HG02798 (cell line): ENCODE measurements at regions not wholly inside any gene's neighbourhood (a gene's known extent, or its start where the extent isn't known, plus 50 kb on each side); places are given as distances from the start of the nearest gene placed in this dataset.

Experiments used
- ATAC-seq: cut with Tn5 transposase; IDR thresholded peaks from one replicate; pipeline ENCODE4 v1.9.1; 2021; ENCODE audit warnings: mild to moderate bottlenecking; ENCODE audit not compliant: unreplicated experiment, poor library complexity

DNA sequence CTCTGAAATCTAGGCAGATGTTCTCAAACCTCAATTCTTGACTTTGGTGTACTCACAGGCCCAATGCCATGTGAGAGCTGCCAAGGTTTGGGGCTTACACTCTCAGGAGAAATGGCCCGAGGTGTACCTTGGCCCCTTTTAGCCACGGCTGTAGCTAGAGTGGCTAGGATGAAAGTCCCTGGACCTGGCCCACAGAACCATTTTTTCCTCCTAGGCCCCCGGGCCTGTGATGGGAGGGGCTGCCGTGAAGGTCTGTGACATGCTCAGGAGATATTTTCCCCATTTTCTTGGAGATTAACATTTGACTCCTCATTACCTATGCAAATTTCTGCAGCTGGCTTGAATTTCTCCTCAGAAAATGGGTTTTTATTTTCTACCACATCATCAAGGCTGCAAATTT, 1296.5 kb downstream of the MAT2B start:
- ATAC-seq, result no peak

- peak; percentile 89 for ATAC-seq
These were observed 1304.4 kb downstream of the MAT2B start for GRCh38 chr5:164809821-164810220.

DNA sequence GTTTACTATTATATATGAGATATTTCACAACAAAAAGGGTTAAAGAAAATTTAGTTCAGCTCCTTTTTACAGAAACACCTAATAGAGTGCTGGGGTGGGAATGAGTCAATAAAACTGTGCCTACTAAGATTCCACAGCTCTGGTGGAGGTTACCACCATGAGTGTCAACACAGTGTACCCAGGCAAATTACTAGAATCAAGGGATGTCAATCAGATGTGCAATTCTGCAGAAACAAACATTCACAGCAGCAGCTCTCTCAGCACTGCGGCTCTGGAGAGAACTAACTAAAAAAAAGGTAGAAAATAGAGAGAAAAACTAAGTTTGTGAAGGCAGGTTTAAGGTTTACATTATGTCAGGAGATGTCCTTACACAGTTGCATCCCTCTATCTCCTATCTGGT, 1313.0 kb downstream of the MAT2B start:
- ATAC-seq, result no peak

DNA sequence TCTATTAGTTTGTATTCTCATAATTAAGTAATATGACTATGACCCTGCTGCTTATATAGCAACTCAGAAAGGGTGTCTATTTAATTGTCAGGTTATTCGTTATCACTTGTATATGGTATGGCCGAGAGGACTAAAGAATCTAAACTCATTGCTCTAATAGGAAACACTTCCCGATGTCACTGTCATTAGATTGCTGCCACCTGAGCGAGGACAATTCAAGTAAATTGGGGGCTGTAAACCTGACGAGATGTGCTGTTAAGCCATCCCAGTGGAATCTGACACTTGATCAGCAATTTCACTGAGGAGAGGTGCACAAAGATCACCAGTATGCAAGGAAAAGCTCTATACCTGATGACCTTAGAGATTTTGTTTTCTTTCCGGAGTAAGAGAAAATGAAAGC, 1319.3 kb downstream of the MAT2B start:
- no peak for ATAC-seq

GRCh38 chr5:164832516-164832915, 1327.1 kb downstream of the MAT2B start:
- ATAC-seq, result no peak

GRCh38 chr5:164844348-164844747, 1338.9 kb downstream of the MAT2B start:
- ATAC-seq, result no peak

DNA sequence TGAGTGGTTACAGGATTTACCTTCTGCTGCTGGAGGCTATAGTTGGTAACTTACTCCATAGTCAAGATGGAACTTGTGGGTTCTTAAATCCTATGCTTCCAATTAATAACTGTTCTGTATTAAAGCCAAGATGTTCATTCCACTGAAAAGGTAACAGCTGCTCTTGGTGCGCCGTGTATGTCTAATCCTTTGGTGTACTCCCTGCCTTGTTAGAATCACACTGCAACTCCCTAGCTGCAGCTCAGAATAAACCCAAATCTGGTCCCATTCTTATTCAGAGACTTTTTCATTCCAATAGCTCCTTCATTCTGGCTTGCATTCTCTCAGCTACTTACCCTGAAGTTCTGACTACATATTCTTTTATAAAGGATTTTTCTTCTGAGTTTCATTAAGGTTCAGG, 1355.5 kb downstream of the MAT2B start:
- ATAC-seq, result no peak

- ATAC-seq, result no peak
These were observed 1356.2 kb downstream of the MAT2B start for GRCh38 chr5:164861610-164862009.

DNA sequence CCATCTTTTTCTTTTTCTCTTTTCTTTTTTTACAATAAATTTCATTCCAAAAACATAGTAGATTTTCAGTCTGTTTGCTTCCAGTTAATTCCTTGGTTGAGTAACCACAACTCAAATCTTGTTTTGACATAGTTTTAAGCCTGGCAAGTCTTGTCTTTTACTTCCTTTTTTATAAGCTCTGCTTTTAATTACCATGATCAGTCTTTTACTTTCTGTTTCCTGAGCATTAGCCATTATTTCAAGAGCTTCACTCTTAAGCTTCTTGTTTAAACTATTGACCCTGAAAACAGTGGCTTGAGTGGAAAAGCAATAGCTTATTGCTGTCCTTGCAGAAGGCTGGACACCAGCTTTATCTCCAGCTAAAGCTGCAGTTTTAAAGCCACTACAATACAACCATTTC, 1363.3 kb downstream of the MAT2B start:
- ATAC-seq, result peak; percentile 80

- ATAC-seq, result peak; percentile 65
These were observed 1363.9 kb downstream of the MAT2B start for GRCh38 chr5:164869325-164869724.

DNA sequence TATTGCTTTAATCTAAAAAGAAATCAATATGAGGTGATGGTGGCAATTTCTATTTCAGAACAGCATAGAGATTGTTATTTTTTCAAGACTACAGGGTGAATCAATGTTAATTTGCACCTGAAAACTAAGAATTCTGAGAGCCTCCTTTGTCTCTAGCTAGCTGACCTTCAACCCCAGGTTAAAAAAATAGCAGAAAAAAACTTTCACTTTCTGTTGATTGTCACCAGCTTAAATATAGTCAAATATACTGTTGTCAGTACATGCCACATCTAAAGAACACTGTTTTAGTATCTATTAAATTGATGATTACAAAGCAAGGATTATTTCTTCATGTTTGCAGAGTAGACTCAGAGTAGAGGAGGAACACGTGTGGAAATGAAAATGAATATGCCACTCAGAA, 1371.4 kb downstream of the MAT2B start:
- no peak for ATAC-seq

DNA sequence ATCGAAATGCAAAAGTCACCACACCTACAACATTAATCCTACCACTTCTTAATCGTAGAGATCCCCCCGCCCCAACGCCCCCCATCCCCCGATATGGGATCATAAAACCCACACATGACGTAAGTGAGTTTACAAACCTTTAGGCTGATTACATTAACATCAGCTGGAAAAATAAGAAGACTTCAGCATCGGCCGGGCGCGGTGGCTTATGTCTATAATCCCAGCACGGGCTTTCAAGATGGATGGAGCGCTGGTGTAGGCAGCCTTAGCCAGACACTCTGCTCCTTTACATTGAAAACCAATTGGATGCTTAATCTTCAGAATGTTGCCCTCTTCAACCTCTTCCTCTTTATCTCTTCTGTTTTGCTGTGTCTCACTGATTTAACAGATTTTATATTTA, 1376.0 kb downstream of the MAT2B start:
- no peak for ATAC-seq

- no peak for ATAC-seq
These were observed 1379.8 kb downstream of the MAT2B start for GRCh38 chr5:164885179-164885578.

DNA sequence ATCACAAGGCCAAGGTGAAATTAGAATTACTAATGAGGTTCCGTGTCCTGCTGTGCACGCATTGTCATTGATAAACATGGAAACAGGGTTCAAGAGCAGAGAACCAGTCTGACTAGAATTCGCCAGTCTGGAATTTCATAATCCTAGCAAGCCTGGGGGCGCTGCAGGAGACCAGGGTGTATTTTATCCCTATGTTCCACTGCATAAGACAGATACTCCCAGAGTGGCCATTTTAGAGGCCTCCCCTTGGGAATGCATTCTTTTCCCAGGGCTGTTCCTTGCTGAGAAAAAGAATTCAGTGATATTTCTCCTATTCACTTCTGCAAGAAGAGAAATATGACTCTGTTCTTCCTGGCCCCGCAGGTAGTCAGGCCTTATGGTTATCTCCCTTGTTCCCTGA, 1387.7 kb downstream of the MAT2B start:
- no peak for ATAC-seq

DNA sequence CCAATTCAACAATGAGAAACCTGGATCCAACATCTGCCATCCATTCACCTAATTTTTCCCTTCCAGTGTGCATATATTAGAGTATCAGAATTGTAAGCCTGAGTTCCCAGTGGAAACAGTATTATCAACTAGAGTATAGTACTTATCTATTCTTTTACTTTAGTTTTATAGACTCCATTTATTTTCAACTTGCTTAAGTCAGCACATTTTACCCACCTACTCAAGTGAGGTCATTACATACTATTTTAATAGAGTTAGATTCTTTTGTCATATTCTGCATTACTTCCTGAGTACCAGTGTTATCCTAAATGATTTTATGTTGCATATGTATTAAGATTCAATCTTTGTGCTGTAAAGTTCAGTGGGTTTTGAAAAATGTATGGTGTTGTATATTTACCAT, 1393.3 kb downstream of the MAT2B start:
- ATAC-seq, result no peak

- ATAC-seq, result no peak
These were observed 1404.3 kb downstream of the MAT2B start for GRCh38 chr5:164909673-164910072.

- ATAC-seq, result no peak
These were observed 1416.3 kb downstream of the MAT2B start for GRCh38 chr5:164921722-164922121.

DNA sequence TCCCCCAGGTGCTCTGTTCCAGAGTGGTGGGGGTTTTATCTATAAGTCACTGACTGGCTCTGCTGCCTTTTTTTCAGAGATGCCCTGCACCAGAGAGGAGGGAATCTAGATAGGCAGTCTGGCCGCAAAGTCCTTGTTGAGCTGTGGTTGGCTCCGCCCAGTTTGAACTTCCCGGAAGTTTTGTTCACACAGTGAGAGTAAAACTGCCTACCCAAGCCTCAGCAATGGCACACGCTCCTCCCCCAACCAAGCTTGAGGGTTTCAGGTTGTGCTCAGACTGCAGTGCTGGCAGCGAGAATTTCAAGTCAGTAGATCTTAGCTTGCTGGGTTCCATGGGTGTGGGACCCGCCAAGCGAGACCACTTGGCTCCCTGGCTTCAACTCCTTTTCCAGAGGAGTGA, 1428.6 kb downstream of the MAT2B start:
- peak; percentile 57 for ATAC-seq

DNA sequence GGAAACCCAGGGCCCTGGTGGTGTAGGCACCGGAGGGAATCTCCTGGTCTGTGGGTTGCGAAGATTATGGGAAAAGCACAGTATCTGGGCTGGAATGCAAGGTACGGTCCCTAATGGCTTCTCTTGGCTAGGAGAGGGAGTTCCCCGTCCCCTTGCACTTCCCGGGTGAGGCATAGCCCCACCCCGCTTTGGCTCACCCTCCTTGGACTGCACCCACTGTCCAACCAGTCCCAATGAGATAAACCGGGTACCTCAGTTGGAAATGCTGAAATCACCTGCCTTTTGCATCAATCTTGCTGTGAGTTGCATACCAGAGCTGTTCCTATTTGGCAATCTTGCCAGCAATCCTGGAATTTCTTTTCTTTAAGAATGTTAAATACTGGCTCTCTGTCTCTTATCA, 1429.1 kb downstream of the MAT2B start:
- ATAC-seq, result no peak

- ATAC-seq, result no peak
These were observed 1435.7 kb downstream of the MAT2B start for GRCh38 chr5:164941132-164941531.

DNA sequence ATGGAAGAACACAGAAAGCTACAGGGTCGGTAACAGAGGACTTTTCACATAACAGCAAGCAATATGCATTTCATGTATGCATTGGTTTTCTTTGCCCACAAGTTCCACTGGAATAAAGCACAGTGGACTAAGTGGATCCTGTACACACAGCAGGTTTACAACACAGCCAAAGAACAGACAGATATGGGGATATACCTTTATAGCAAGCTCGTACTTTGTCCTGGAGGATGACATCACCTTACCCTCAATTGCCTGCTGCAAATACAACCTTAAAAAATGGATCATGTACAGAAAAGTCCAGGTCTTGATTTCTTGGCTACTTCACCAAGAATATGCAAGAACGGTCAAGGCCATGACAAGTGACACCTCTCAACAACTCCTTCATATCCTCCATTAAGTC, 1445.5 kb downstream of the MAT2B start:
- ATAC-seq, result no peak

GRCh38 chr5:164951570-164951969, 1446.2 kb downstream of the MAT2B start:
- ATAC-seq, result no peak

DNA sequence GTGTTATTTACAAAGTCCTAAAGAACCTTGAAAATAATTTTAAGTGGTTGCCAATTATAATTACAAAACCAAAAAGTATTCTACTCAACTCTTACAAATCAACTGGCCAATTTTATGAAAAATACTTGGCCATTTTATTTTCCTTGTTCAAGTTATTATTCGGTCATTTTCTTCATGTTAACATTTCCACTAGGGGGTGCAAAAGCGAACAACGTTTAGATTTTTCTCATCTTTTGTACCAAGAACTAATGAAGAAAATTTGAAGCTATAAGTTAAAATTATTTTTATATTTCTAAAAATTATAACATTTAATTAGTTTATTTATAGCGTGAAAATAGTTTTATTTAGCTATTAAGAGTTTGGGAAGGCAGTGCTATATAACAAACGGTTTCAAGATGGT, 1453.3 kb downstream of the MAT2B start:
- ATAC-seq, result no peak
